IMR-90 (cell line): ENCODE measurements at regions not wholly inside any gene's neighbourhood (a gene's known extent, or its start where the extent isn't known, plus 50 kb on each side); places are given as distances from the start of the nearest gene placed in this dataset.

Experiments used
- ATAC-seq: fragments of 200-7000 bp; cut with Tn5 transposase; 2 replicates; pipeline ENCODE4 v1.9.1; 2020; ENCODE audit warnings: low read depth, mild to moderate bottlenecking, moderate library complexity
- BruUV-seq: library from RNA; stranded (reverse); fragments of 400-500 nt; replicated peaks from 2 replicates; lab custom pipeline; 2021; lab: Mats Ljungman, UMichigan
- CTCF ChIA-PET: fragments of 300-600 bp; formaldehyde crosslinking; extraction: SDS; loops from one replicate; lab custom pipeline; 2021; ENCODE audit warnings: antibody characterized with exemption; lab: Yijun Ruan, JAX
- POLR2A ChIA-PET: fragments of 300-600 bp; sonication (Branson Sonifier 250); formaldehyde crosslinking; loops from one replicate; lab custom pipeline; 2022; ENCODE audit warnings: antibody characterized with exemption; ENCODE audit not compliant: unreplicated experiment; lab: Charles Lee
- DNase-seq: peaks from one replicate; pipeline ENCODE4 v3.0.0; 2013
- H2AFZ ChIP-seq: replicated peaks from 2 replicates; pipeline ENCODE3; 2013; ENCODE audit warnings: low read length, mild to moderate bottlenecking; ENCODE audit not compliant: poor library complexity
- H2AK5ac ChIP-seq: 2 replicates; pipeline ENCODE4 v1.6.1; 2013; ENCODE audit warnings: low read depth, low read length, inconsistent platforms
- H2AK9ac ChIP-seq: replicated peaks from 2 replicates; pipeline ENCODE3; 2013; ENCODE audit warnings: mild to moderate bottlenecking, low read depth, low read length, moderate library complexity; ENCODE audit not compliant: poor library complexity
- H2BK120ac ChIP-seq: 2 replicates; pipeline ENCODE4 v1.6.1; 2013; ENCODE audit warnings: low read depth, low read length, inconsistent platforms
- H2BK15ac ChIP-seq: 3 replicates; pipeline ENCODE4 v1.6.1; 2013; ENCODE audit warnings: low read depth, low read length, inconsistent platforms
- H2BK20ac ChIP-seq: 2 replicates; pipeline ENCODE4 v1.6.1; 2013; ENCODE audit warnings: low read depth, mild to moderate bottlenecking, inconsistent platforms, low read length, moderate library complexity
- H2BK5ac ChIP-seq: 2 replicates; pipeline ENCODE4 v1.6.1; 2013; ENCODE audit warnings: mild to moderate bottlenecking, low read depth, low read length, inconsistent platforms; ENCODE audit not compliant: poor library complexity, severe bottlenecking
- H3K14ac ChIP-seq: replicated peaks from 2 replicates; pipeline ENCODE4 v1.6.1; 2013; ENCODE audit warnings: low read depth, low read length, inconsistent platforms
- H3K18ac ChIP-seq: 2 replicates; pipeline ENCODE4 v1.6.1; 2013; ENCODE audit warnings: low read depth, low read length, control low read depth
- H3K23ac ChIP-seq: 2 replicates; pipeline ENCODE4 v1.6.1; 2013; ENCODE audit warnings: low read depth, low read length, inconsistent platforms
- H3K27ac ChIP-seq: 2 replicates; pipeline ENCODE4 v1.5.1; 2013; ENCODE audit warnings: mild to moderate bottlenecking, control low read depth, low read length; ENCODE audit not compliant: insufficient read depth
- H3K27me3 ChIP-seq: 2 replicates; pipeline ENCODE4 v1.6.1; 2013; ENCODE audit warnings: low read length; ENCODE audit not compliant: control insufficient read depth, insufficient read depth
- H3K36me3 ChIP-seq: 2 replicates; pipeline ENCODE4 v1.6.1; 2013; ENCODE audit warnings: low read length, mixed read lengths; ENCODE audit not compliant: control insufficient read depth, insufficient read depth
- H3K4ac ChIP-seq: 2 replicates; pipeline ENCODE4 v1.6.1; 2013; ENCODE audit warnings: low read depth, low read length, inconsistent platforms
- H3K4me1 ChIP-seq: 2 replicates; pipeline ENCODE4 v1.6.1; 2013; ENCODE audit warnings: low read length, mixed read lengths; ENCODE audit not compliant: control insufficient read depth, insufficient read depth
- H3K4me2 ChIP-seq: 2 replicates; pipeline ENCODE4 v1.6.1; 2013; ENCODE audit warnings: low read depth, mild to moderate bottlenecking, control low read depth, low read length, moderate library complexity
- H3K4me3 ChIP-seq: 2 replicates; pipeline ENCODE4 v1.5.1; 2013; ENCODE audit warnings: low read depth, mild to moderate bottlenecking, control low read depth, low read length, moderate library complexity; ENCODE audit not compliant: insufficient read depth
- H3K56ac ChIP-seq: 2 replicates; pipeline ENCODE4 v1.6.1; 2013; ENCODE audit warnings: low read length, inconsistent platforms; ENCODE audit not compliant: insufficient read depth; ENCODE audit errors: extremely low read depth
- H3K79me1 ChIP-seq, 2 experiments: 2 replicates each; pipeline ENCODE4 v1.6.1; 2013; ENCODE audit warnings: low read length in 2 of 2, inconsistent platforms in 1 of 2, low read depth in 1 of 2
- H3K9ac ChIP-seq: 2 replicates; pipeline ENCODE4 v1.6.1; 2013; ENCODE audit warnings: low read depth, low read length, control low read depth
- H3K9me1 ChIP-seq: 2 replicates; pipeline ENCODE4 v1.6.1; 2013; ENCODE audit warnings: low read length, inconsistent platforms; ENCODE audit not compliant: insufficient read depth
- H3K9me3 ChIP-seq: 2 replicates; pipeline ENCODE4 v1.6.1; 2013; ENCODE audit warnings: low read length; ENCODE audit not compliant: control insufficient read depth, insufficient read depth
- H4K20me1 ChIP-seq: 2 replicates; pipeline ENCODE4 v1.6.1; 2013; ENCODE audit warnings: low read length, inconsistent platforms; ENCODE audit not compliant: insufficient read depth
- H4K5ac ChIP-seq: 2 replicates; pipeline ENCODE4 v1.6.1; 2013; ENCODE audit warnings: mild to moderate bottlenecking, low read depth, low read length, control low read depth
- H4K8ac ChIP-seq, 2 experiments: 2 replicates each; pipeline ENCODE4 v1.6.1; 2013; ENCODE audit warnings: low read depth in 2 of 2, low read length in 2 of 2, control low read depth in 1 of 2, inconsistent platforms in 1 of 2
- H4K91ac ChIP-seq: 2 replicates; pipeline ENCODE4 v1.6.1; 2013; ENCODE audit warnings: low read depth, low read length, inconsistent platforms; ENCODE audit not compliant: insufficient read depth
- CEBPB ChIP-seq: IDR thresholded peaks from 2 replicates; pipeline ENCODE4 v1.6.1; 2012; ENCODE audit warnings: low read depth, low read length, improper control_type of control experiment
- CHD1 ChIP-seq: IDR thresholded peaks from 2 replicates; pipeline ENCODE4 v1.6.1; 2012; ENCODE audit warnings: low read depth, low read length, improper control_type of control experiment
- MAFK ChIP-seq: IDR thresholded peaks from 2 replicates; pipeline ENCODE4 v1.6.1; 2012; ENCODE audit warnings: low read depth, low read length, improper control_type of control experiment
- MAZ ChIP-seq: IDR thresholded peaks from 2 replicates; pipeline ENCODE4 v1.6.1; 2012; ENCODE audit warnings: low read depth, mild to moderate bottlenecking, low read length, improper control_type of control experiment, moderate library complexity, borderline replicate concordance
- RCOR1 ChIP-seq: IDR thresholded peaks from 2 replicates; pipeline ENCODE4 v1.6.1; 2012; ENCODE audit warnings: mild to moderate bottlenecking, low read length, improper control_type of control experiment; ENCODE audit not compliant: insufficient replicate concordance
- WGBS, 2 experiments: methylation state at CpG; one replicate each; pipeline versions ENCODE4 v1.1.5 to v1.1.7; 2013; ENCODE audit warnings: missing lambda C conversion rate in 2 of 2; ENCODE audit not compliant: insufficient read length in 1 of 2; ENCODE audit errors: extremely low coverage in 2 of 2; 5-methylcytosine and 5-hydroxymethylcytosine counted together
- dilution Hi-C: fragments of 300-500 bp; cut with HindIII; formaldehyde crosslinking; loops from one replicate; pipeline ENCODE4 v1.14.3; 2018; ENCODE audit warnings: low sequenced_read_pairs; ENCODE audit not compliant: unreplicated experiment
- in situ Hi-C: fragments of 300-500 bp; cut with MboI; formaldehyde crosslinking; loops from 3 replicates; pipeline ENCODE4 v1.14.3; 2019; ENCODE audit warnings: low sequenced_read_pairs, inconsistent platforms, mixed read lengths
- intact Hi-C: fragments of 100-400 bp; cut with micrococcal nuclease; formaldehyde crosslinking; loops from 2 replicates; pipeline ENCODE4 v1.10.0; 2022

DNA sequence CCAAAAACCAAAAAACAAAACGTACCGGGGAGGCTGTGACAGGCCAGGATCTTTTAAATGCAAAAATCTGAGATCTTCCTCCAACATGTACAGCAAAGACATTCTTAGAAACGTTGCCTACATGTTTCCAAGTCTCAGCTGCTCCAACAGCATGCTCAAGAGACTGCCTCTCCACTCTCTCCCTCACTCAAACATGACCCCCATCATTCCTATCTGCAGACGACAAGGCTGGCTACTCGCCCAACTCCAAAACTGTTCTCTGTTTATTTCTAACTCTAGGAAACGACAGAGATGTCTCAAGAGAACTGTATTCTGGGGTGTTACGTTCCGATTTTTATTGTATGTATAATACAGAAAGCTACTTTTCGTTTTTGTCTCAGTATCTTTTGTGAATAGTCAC, 57.5 kb upstream of the TMCC3 start:
- Histone ChIP-seq H3K79me1 (no peaks in the 10 kb centered on the region), H3K27ac (no peak overlapping the region), H2AK9ac (no peak overlapping the region), H4K5ac (no peak overlapping the region), H2BK15ac (no peak overlapping the region), H3K36me3 (no peaks in the 10 kb centered on the region), H3K14ac (no peak overlapping the region), H3K4me3 (no peak overlapping the region), H4K91ac (no peak overlapping the region), H2AFZ (no peak overlapping the region), H3K9me1 (peaks cover 3% of the 10 kb centered on the region; the same call in 1 of the 2 replicates), H3K18ac (no peak overlapping the region), H3K56ac (no peak overlapping the region), H3K4me2 (no peak overlapping the region), H3K4me1 (peaks cover 2% of the 10 kb centered on the region), H3K27me3 (peaks cover 37% of the 10 kb centered on the region), H4K20me1 (no peaks in the 10 kb centered on the region; the same call in 1 of the 2 replicates), H3K9ac (no peak overlapping the region), H3K23ac (no peak overlapping the region), H2BK120ac (no peak overlapping the region), H2AK5ac (no peak overlapping the region), H2BK20ac (no peak overlapping the region), H3K4ac (no peak overlapping the region), H4K8ac (no peak overlapping the region), H2BK5ac (no peak overlapping the region), H3K9me3 (no peaks in the 10 kb centered on the region)
- TF ChIP-seq CEBPB (no peak), MAFK (no peak), RCOR1 (no peak), CHD1 (no peak), MAZ (peak; percentile 82; the same call in 1 of the 2 replicates)
- no TSS peak for BruUV-seq
- CTCF ChIA-PET, result no interaction called here
- peak; percentile 40; the same call in 1 of the 2 replicates for ATAC-seq
- in situ Hi-C loops (no loop called here), dilution Hi-C loops (no loop called here), intact Hi-C loops (loop anchor here (10.0 kb wide), 1 partner anchor 367 kb away; the partner anchor contains the start of gene NR2C1)
- 0% methylated on average over 1 of the region's 9 CpGs; no CpG with 5 or more reads in 1 of the 2 experiments for WGBS, 2 experiments
- POLR2A ChIA-PET, result no interaction called here
- peak; percentile 55 for DNase-seq
